Testis (tissue), 2 donors: ENCODE measurements at regions not wholly inside any gene's neighbourhood (a gene's known extent, or its start where the extent isn't known, plus 50 kb on each side); places are given as distances from the start of the nearest gene placed in this dataset.

Source experiments
- DNase-seq: peaks from one replicate; pipeline ENCODE4 v3.0.0-alpha.2; 2019
- H3K27ac ChIP-seq, 2 donors: fragments of 200-600 bp; sonication (generic); one replicate each; pipeline ENCODE4 v1.5.1; 2019
- H3K27me3 ChIP-seq: fragments of 200-600 bp; sonication (generic); one replicate; pipeline ENCODE4 v1.5.1; 2019
- H3K36me3 ChIP-seq: fragments of 200-600 bp; sonication (generic); one replicate; pipeline ENCODE4 v1.5.1; 2017; ENCODE audit warnings: low read depth; ENCODE audit errors: missing control alignments
- H3K4me1 ChIP-seq: fragments of 200-600 bp; sonication (generic); one replicate; pipeline ENCODE4 v1.5.1; 2019
- H3K4me3 ChIP-seq, 2 donors: fragments of 200-600 bp; sonication (generic); one replicate each; pipeline ENCODE4 v1.5.1; 2017 to 2019
- H3K9me3 ChIP-seq: fragments of 200-600 bp; sonication (generic); one replicate; pipeline ENCODE4 v1.5.1; 2017
- CTCF ChIP-seq, 3 experiments: fragments of 450-650 bp in 2 of 3; fragments of 200-600 bp in 1 of 3; sonication (generic) in 1 of 3; IDR thresholded peaks; one replicate each; pipeline ENCODE4 v1.5.1; 2016 to 2019; ENCODE audit warnings: antibody characterized with exemption in 3 of 3, mild to moderate bottlenecking in 2 of 3, moderate library complexity in 1 of 3
- POLR2A ChIP-seq: fragments of 450-650 bp; IDR thresholded peaks from one replicate; pipeline ENCODE4 v1.6.1; 2017; ENCODE audit warnings: antibody characterized with exemption, mild to moderate bottlenecking, moderate library complexity
- WGBS, 2 donors: methylation state at CpG; one replicate each; pipeline ENCODE4 v1.1.5; 2018; 5-methylcytosine and 5-hydroxymethylcytosine counted together
- intact Hi-C: fragments of 100-400 bp; cut with DNase I; formaldehyde crosslinking; loops from one replicate; pipeline ENCODE4 v1.15.1; 2023; ENCODE audit warnings: low total_unique reads

- TF ChIP-seq POLR2A (no peak), CTCF (IDR thresholded peaks at IDR 0.05) (no peak)
- intact Hi-C loops, result no loop called here
- Histone ChIP-seq H3K9me3 (no peaks in the 10 kb centered on the region), H3K4me3 (peak overlapping the region in 1 of 2 donors; percentile 49), H3K36me3 (no peaks in the 10 kb centered on the region), H3K4me1 (no peaks in the 10 kb centered on the region), H3K27ac (no peak overlapping the region), H3K27me3 (no peaks in the 10 kb centered on the region)
- DNase-seq, result no peak
- 61 to 76% methylated on average over 4 of the region's 4 CpGs for WGBS, 2 donors
Observed at GRCh38 chr6:67887419-67887746, 747.7 kb upstream of the ADGRB3 start.

GRCh38 chr6:67886840-67887292, 748.2 kb upstream of the ADGRB3 start:
- peak; percentile 20 for DNase-seq
- Histone ChIP-seq H3K36me3 (no peaks in the 10 kb centered on the region), H3K4me3 (no peak overlapping the region), H3K27me3 (no peaks in the 10 kb centered on the region), H3K27ac (no peak overlapping the region), H3K9me3 (no peaks in the 10 kb centered on the region), H3K4me1 (no peaks in the 10 kb centered on the region)
- intact Hi-C loops, result no loop called here
- 71 to 80% methylated on average over 21 to 23 of the region's 23 CpGs for WGBS, 2 donors
- TF ChIP-seq CTCF (IDR thresholded peaks at IDR 0.05) (no peak), POLR2A (no peak)

GRCh38 chr6:67886036-67886707, 748.9 kb upstream of the ADGRB3 start:
- TF ChIP-seq CTCF (IDR thresholded peaks at IDR 0.05) (no peak), POLR2A (no peak)
- WGBS, 2 donors, result 72 to 81% methylated on average over 5 of the region's 5 CpGs
- no peak for DNase-seq
- Histone ChIP-seq H3K27ac (no peak overlapping the region), H3K4me1 (no peaks in the 10 kb centered on the region), H3K9me3 (no peaks in the 10 kb centered on the region), H3K4me3 (no peak overlapping the region), H3K27me3 (no peaks in the 10 kb centered on the region), H3K36me3 (no peaks in the 10 kb centered on the region)
- intact Hi-C loops, result no loop called here

- WGBS, 2 donors, result 87 to 91% methylated on average over 14 of the region's 14 CpGs
- DNase-seq, result no peak
- Histone ChIP-seq H3K36me3 (no peaks in the 10 kb centered on the region), H3K27ac (no peak overlapping the region), H3K9me3 (no peaks in the 10 kb centered on the region), H3K4me3 (no peak overlapping the region), H3K4me1 (no peaks in the 10 kb centered on the region), H3K27me3 (no peaks in the 10 kb centered on the region)
- intact Hi-C loops, result no loop called here
- TF ChIP-seq CTCF (IDR thresholded peaks at IDR 0.05), result no peak
- no peak for TF ChIP-seq POLR2A
Observed at GRCh38 chr6:67885081-67886033, 749.7 kb upstream of the ADGRB3 start.
